HFFc6 (cell line): ENCODE measurements at regions not wholly inside any gene's neighbourhood (a gene's known extent, or its start where the extent isn't known, plus 50 kb on each side); places are given as distances from the start of the nearest gene placed in this dataset.

Experiments
- DNase-seq: peaks from one replicate; pipeline ENCODE4 v3.0.0-alpha.2; 2018
- H3K27ac Mint-ChIP-seq: 2 replicates; pipeline ENCODE4 v1.8.0; 2020; ENCODE audit warnings: mild to moderate bottlenecking, mixed read lengths
- H3K27me3 Mint-ChIP-seq: 2 replicates; pipeline ENCODE4 v1.8.0; 2021; ENCODE audit warnings: mild to moderate bottlenecking, moderate library complexity, mixed read lengths; ENCODE audit not compliant: insufficient read depth
- H3K36me3 Mint-ChIP-seq: 2 replicates; pipeline ENCODE4 v1.8.0; 2021; ENCODE audit warnings: low read depth, mixed read lengths
- H3K4me1 Mint-ChIP-seq: 2 replicates; pipeline ENCODE4 v1.8.0; 2020; ENCODE audit warnings: low read depth, mixed read lengths
- H3K4me3 Mint-ChIP-seq: 2 replicates; pipeline ENCODE4 v1.8.0; 2020; ENCODE audit warnings: mild to moderate bottlenecking, moderate library complexity, mixed read lengths
- H3K9me3 Mint-ChIP-seq: 2 replicates; pipeline ENCODE4 v1.8.0; 2020; ENCODE audit warnings: mild to moderate bottlenecking, mixed read lengths
- TF ChIP-seq, protein P1 (sequence below): fragments of 200-600 bp; sonication (generic); IDR thresholded peaks from 2 replicates; pipeline ENCODE4 v1.5.0; 2021; ENCODE audit warnings: antibody characterized with exemption, mild to moderate bottlenecking

DNA sequence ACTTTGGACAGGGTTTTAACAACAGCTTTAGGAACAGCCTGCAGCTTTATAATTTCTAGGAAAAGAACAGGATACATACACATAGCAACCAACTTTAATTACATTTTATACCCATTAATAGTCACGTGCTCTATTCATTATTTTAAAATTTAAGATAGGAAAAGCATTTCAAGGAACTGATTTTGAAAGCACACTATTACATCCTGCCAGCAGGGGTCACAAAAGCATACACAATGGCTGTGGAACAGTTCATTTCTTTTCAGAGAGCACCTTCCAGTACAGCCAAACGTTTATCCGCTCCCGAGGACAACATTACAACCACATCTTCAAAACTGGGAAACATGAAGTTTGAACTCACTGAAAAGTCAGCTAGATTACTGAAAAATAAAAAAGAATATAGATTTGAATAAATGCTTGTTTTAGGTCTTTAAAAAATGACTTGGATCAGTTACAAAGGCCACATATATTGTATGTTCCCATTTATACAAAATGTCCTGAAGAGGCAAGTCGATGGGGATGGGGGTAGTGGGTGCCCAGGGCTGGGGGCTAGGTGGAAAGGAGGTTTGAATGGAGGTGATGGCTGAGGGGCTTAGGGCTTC lies 104.6 kb upstream of the EXOC2 start:
- TF ChIP-seq, protein P1, sequence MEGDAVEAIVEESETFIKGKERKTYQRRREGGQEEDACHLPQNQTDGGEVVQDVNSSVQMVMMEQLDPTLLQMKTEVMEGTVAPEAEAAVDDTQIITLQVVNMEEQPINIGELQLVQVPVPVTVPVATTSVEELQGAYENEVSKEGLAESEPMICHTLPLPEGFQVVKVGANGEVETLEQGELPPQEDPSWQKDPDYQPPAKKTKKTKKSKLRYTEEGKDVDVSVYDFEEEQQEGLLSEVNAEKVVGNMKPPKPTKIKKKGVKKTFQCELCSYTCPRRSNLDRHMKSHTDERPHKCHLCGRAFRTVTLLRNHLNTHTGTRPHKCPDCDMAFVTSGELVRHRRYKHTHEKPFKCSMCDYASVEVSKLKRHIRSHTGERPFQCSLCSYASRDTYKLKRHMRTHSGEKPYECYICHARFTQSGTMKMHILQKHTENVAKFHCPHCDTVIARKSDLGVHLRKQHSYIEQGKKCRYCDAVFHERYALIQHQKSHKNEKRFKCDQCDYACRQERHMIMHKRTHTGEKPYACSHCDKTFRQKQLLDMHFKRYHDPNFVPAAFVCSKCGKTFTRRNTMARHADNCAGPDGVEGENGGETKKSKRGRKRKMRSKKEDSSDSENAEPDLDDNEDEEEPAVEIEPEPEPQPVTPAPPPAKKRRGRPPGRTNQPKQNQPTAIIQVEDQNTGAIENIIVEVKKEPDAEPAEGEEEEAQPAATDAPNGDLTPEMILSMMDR: peak; percentile 93
- no peaks in the 10 kb centered on the region for H3K4me1 Mint-ChIP-seq

DNA sequence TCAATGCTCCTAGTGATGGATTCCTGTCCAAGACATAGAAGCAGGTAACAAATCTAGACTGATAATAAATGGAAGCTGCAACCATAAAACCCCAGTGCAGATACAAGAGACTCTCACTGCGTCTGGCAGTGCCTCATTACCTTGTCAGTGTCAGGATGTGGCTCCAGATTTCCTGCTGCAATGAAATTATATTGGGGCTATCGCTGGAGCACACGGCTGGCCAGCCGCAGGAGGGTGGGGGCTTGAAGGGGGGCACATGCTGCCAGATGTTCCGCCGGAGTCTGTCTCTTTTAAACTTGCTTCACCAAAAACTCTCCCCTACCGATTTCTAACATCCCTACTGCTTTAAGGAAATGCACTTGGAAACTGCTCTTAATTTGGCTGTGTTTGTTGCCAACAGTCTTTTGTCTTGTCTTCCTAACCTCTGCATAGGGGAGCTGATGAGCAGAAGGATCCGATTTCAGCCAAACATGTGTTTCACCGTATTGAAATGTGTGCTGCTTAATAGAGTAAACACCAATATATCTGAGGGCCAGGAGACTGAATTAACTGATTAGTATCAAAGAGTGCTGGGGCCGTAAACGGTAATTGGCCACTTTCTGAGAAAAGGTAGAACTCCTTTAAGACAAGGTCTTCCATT lies 102.2 kb upstream of the EXOC2 start:
- Mint-ChIP-seq H3K27ac (no peak overlapping the region), H3K4me3 (no peak overlapping the region), H3K9me3 (peaks cover 10% of the 10 kb centered on the region; the same call in 1 of the 2 replicates), H3K36me3 (no peaks in the 10 kb centered on the region), H3K4me1 (no peaks in the 10 kb centered on the region), H3K27me3 (peaks cover 14% of the 10 kb centered on the region)
- no peak for DNase-seq
- TF ChIP-seq, protein P1: no peak

More for the DNA sequence above, 104.6 kb upstream of the EXOC2 start:
- no peaks in the 10 kb centered on the region for H3K36me3 Mint-ChIP-seq
- H3K27me3 Mint-ChIP-seq: peaks cover 19% of the 10 kb centered on the region
- H3K27ac Mint-ChIP-seq: no peak overlapping the region
- DNase-seq: peak; percentile 51
- no peaks in the 10 kb centered on the region for H3K9me3 Mint-ChIP-seq
- no peak overlapping the region for H3K4me3 Mint-ChIP-seq

DNA sequence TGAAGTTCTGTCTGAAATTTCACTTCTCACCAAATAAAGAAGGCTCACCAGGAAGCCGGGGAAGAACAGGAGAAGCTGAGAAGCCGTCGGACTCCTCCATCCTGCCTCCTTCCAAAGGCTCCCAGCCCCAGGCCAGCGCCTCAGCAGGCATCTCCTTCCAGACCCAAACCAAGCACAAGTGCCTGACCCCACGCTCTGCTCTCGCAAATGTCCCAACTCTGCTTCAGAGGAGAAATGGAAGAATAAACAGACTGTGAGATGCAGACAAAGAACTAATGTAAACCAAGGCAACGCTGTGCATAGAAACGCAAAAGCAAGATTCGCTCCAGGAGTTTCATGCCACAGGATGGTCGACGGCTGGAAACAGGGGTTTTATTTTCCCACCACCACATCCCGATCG lies 100.3 kb upstream of the EXOC2 start:
- TF ChIP-seq, protein P1: no peak
- Mint-ChIP-seq H3K36me3 (no peaks in the 10 kb centered on the region), H3K27me3 (peaks cover 14% of the 10 kb centered on the region), H3K9me3 (peaks cover 10% of the 10 kb centered on the region; the same call in 1 of the 2 replicates), H3K27ac (no peak overlapping the region), H3K4me3 (no peak overlapping the region), H3K4me1 (no peaks in the 10 kb centered on the region)
- no peak for DNase-seq

DNA sequence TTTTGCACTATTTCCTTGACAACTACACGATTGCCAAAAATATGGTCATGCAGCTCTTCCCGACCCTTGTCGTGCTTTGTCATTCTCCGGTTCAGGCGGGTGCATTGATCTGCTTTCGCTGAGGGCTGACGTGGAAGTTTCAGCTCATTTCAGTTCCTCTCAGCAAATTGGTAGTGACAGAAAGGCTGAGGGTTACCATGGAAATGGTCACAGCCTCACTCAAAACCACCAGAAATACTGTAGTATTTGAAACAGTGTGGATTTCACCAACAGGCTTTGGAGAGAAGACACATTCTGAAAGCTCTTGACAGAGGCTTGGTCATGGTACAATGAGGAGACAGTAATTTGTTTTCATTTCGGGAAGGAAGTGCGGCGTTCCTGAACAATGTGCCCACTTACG lies 99.7 kb upstream of the EXOC2 start:
- TF ChIP-seq, protein P1: no peak
- Mint-ChIP-seq H3K27me3 (peaks cover 12% of the 10 kb centered on the region), H3K4me3 (no peak overlapping the region), H3K36me3 (no peaks in the 10 kb centered on the region), H3K9me3 (peaks cover 10% of the 10 kb centered on the region; the same call in 1 of the 2 replicates), H3K4me1 (no peaks in the 10 kb centered on the region), H3K27ac (no peak overlapping the region)
- DNase-seq: no peak

DNA sequence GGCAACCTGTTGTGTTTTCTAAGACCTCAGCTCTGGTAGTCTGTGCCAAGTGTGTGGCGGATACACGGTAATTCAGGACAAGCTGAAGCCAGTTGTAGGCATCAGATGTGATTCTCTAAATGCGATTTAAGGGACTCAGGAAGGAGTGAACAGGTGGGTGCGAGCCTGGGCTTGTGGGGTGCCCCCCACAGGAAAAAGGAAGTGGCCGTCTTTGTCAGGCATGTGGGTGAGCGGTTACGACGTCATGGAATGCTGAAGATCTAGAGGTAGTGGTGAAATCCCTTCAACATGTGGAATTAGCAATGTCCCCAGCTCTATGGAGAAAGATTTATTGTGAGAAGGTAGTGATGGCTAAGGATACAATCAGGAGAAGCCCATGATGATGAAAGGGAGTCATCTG lies 95.1 kb upstream of the EXOC2 start:
- Mint-ChIP-seq H3K9me3 (peaks cover 10% of the 10 kb centered on the region; the same call in 1 of the 2 replicates), H3K27ac (no peak overlapping the region), H3K4me1 (no peaks in the 10 kb centered on the region), H3K27me3 (peaks cover under 1% of the 10 kb centered on the region), H3K36me3 (no peaks in the 10 kb centered on the region), H3K4me3 (no peak overlapping the region; the same call in 1 of the 2 replicates)
- TF ChIP-seq, protein P1: no peak
- no peak for DNase-seq
